ENCODE measurements at regions not wholly inside any gene's neighbourhood (a gene's known extent, or its start where the extent isn't known, plus 50 kb on each side); places are given as distances from the start of the nearest gene placed in this dataset.

DNA sequence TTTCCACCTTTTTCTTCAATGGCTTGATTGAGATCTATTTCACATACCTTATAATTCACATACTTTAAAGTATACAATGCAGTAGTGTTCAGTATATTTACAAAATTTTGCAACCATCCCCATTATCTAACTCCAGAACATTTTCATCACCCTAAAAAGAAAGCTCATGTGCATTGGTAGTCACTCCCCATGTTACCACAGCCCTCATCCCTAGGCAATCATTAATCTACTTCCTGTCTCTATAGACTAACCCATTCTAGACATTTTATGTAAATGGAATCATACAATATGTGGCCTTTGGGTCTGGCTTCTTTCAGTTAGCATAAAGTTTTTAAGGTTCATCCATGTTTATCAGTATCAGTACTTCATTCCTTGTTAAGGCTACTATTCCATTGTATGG, 214.2 kb downstream of the WDR11 start:
- H3K27ac Mint-ChIP-seq (ENCODE audit: unreplicated experiment) = no peak overlapping the region
- DNase-seq (ENCODE audit: low spot score) = no peak
- no peaks in the 10 kb centered on the region for H3K27me3 Mint-ChIP-seq (ENCODE audit: low read depth)
- no peaks in the 10 kb centered on the region for H3K4me1 Mint-ChIP-seq (ENCODE audit: low read depth)
- no peak overlapping the region for H3K4me3 Mint-ChIP-seq (ENCODE audit: unreplicated experiment)
- H3K36me3 Mint-ChIP-seq (ENCODE audit: low read depth) = no peaks in the 10 kb centered on the region
- TF ChIP-seq CTCF (IDR thresholded peaks at IDR 0.05) = no peak
- no peaks in the 10 kb centered on the region for H3K9me3 Mint-ChIP-seq (ENCODE audit: low read depth)

GRCh38 chr10:121069061-121069850, 218.1 kb downstream of the WDR11 start:
- Mint-ChIP-seq H3K27me3 (ENCODE audit: low read depth) (no peaks in the 10 kb centered on the region), H3K4me3 (ENCODE audit: unreplicated experiment) (no peak overlapping the region), H3K36me3 (ENCODE audit: low read depth) (no peaks in the 10 kb centered on the region), H3K27ac (ENCODE audit: unreplicated experiment) (no peak overlapping the region), H3K4me1 (ENCODE audit: low read depth) (no peaks in the 10 kb centered on the region), H3K9me3 (ENCODE audit: low read depth) (no peaks in the 10 kb centered on the region)
- no peak for DNase-seq (ENCODE audit: low spot score)
- TF ChIP-seq CTCF (IDR thresholded peaks at IDR 0.05) = no peak

GRCh38 chr10:121070275-121071070, 219.3 kb downstream of the WDR11 start:
- no peak overlapping the region for H3K4me3 Mint-ChIP-seq (ENCODE audit: unreplicated experiment)
- H3K4me1 Mint-ChIP-seq (ENCODE audit: low read depth) = no peaks in the 10 kb centered on the region
- DNase-seq (ENCODE audit: low spot score) = no peak
- no peaks in the 10 kb centered on the region for H3K36me3 Mint-ChIP-seq (ENCODE audit: low read depth)
- H3K27ac Mint-ChIP-seq (ENCODE audit: unreplicated experiment) = no peak overlapping the region
- peak; percentile 47 for TF ChIP-seq CTCF (IDR thresholded peaks at IDR 0.05)
- no peaks in the 10 kb centered on the region for H3K27me3 Mint-ChIP-seq (ENCODE audit: low read depth)
- no peaks in the 10 kb centered on the region for H3K9me3 Mint-ChIP-seq (ENCODE audit: low read depth)

DNA sequence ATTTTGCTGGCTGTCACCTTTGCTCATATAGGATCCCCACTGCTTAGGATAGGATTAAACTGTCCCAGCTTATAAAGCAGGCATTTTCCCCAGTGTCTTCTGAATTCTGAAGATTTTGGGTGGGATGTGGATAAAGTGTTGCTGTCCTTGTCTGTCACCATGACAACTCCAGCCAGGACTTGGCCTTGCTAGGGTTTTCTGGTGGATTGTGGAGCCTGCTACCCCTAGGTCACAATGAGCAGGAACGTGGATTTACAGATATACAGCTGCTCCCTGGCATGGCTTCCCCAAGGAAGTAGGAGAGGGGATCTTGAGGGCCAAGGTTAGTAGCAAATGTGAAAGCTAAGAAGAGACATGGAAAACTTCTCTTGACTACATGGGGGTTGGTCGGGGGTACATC, 220.7 kb downstream of the WDR11 start:
- Mint-ChIP-seq H3K36me3 (ENCODE audit: low read depth) (no peaks in the 10 kb centered on the region), H3K4me1 (ENCODE audit: low read depth) (peaks cover under 1% of the 10 kb centered on the region), H3K4me3 (ENCODE audit: unreplicated experiment) (no peak overlapping the region), H3K27me3 (ENCODE audit: low read depth) (no peaks in the 10 kb centered on the region), H3K9me3 (ENCODE audit: low read depth) (no peaks in the 10 kb centered on the region), H3K27ac (ENCODE audit: unreplicated experiment) (no peak overlapping the region)
- no peak for DNase-seq (ENCODE audit: low spot score)
- no peak for TF ChIP-seq CTCF (IDR thresholded peaks at IDR 0.05)

DNA sequence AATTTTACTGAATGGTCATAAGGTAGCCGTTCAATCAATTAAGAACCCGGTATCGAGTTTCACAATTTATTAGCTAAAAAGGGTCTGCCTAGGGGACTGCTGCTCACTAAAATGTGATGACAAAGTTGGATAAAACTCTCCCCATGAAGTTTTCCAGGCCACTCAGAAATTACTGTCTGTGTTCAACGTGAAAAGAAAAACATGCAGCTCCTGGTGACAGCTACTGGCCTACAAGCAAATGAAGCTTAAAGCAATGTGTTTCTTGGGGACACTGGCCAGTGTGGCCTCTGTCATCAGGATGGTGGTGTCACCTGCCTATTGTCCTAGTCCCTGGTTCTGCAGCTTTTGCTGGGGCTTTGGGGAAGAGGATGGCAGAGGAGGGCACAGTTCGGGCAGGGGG, 222.6 kb downstream of the WDR11 start:
- no peak overlapping the region for H3K27ac Mint-ChIP-seq (ENCODE audit: unreplicated experiment)
- no peaks in the 10 kb centered on the region for H3K36me3 Mint-ChIP-seq (ENCODE audit: low read depth)
- peaks cover 10% of the 10 kb centered on the region for H3K4me1 Mint-ChIP-seq (ENCODE audit: low read depth)
- no peak overlapping the region for H3K4me3 Mint-ChIP-seq (ENCODE audit: unreplicated experiment)
- no peaks in the 10 kb centered on the region for H3K9me3 Mint-ChIP-seq (ENCODE audit: low read depth)
- H3K27me3 Mint-ChIP-seq (ENCODE audit: low read depth) = no peaks in the 10 kb centered on the region
- no peak for TF ChIP-seq CTCF (IDR thresholded peaks at IDR 0.05)
- DNase-seq (ENCODE audit: low spot score) = no peak

All from chondrocyte (in vitro differentiated cells).